ENCODE measurements at regions not wholly inside any gene's neighbourhood (a gene's known extent, or its start where the extent isn't known, plus 50 kb on each side); places are given as distances from the start of the nearest gene placed in this dataset.

GRCh38 chr6:163773646-163774045 is 359.1 kb downstream of the QKI start:
- TF ChIP-seq POLR2AphosphoS5 (IDR thresholded peaks at IDR 0.05; ENCODE audit: borderline replicate concordance, low read depth, low read length) (no peak), EZH2 (IDR thresholded peaks at IDR 0.05) (no peak)
